ENCODE measurements at regions not wholly inside any gene's neighbourhood (a gene's known extent, or its start where the extent isn't known, plus 50 kb on each side); places are given as distances from the start of the nearest gene placed in this dataset.

GRCh38 chr11:128242451-128242850, 344.9 kb downstream of the ETS1 start:
- TF ChIP-seq CTCF (IDR thresholded peaks at IDR 0.05; ENCODE audit: low read depth, low read length): no peak
- no peak for TF ChIP-seq EZH2phosphoT487 (IDR thresholded peaks at IDR 0.05; ENCODE audit: low read depth)

Measured in OCI-LY3 (cell line).